ENCODE measurements at regions not wholly inside any gene's neighbourhood (a gene's known extent, or its start where the extent isn't known, plus 50 kb on each side); places are given as distances from the start of the nearest gene placed in this dataset.

DNA sequence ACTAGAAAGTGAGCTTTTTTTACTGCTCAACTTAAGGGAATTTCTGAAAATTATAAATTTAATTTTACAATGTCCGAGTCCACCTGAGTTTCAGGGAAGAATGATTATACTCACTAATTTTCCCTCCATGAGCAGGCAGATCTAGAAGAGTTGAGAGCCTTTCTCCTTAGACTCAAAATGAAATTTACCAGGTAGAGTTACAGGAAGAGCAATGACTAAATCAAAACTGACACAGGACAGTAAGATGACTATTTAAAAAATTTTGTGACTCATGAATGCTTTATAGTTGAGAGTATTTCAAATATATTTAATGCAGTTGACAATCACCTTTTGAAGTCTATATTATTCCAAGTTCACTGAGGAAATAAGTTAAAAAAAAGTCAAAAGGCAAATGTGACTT is 198.1 kb upstream of the NRSN1 start:
- TF ChIP-seq, protein P1, sequence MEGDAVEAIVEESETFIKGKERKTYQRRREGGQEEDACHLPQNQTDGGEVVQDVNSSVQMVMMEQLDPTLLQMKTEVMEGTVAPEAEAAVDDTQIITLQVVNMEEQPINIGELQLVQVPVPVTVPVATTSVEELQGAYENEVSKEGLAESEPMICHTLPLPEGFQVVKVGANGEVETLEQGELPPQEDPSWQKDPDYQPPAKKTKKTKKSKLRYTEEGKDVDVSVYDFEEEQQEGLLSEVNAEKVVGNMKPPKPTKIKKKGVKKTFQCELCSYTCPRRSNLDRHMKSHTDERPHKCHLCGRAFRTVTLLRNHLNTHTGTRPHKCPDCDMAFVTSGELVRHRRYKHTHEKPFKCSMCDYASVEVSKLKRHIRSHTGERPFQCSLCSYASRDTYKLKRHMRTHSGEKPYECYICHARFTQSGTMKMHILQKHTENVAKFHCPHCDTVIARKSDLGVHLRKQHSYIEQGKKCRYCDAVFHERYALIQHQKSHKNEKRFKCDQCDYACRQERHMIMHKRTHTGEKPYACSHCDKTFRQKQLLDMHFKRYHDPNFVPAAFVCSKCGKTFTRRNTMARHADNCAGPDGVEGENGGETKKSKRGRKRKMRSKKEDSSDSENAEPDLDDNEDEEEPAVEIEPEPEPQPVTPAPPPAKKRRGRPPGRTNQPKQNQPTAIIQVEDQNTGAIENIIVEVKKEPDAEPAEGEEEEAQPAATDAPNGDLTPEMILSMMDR (IDR thresholded peaks at IDR 0.05): no peak
- TF ChIP-seq POLR2A (IDR thresholded peaks at IDR 0.05): no peak
